Endothelial cell of umbilical vein (primary cell): ENCODE measurements at regions not wholly inside any gene's neighbourhood (a gene's known extent, or its start where the extent isn't known, plus 50 kb on each side); places are given as distances from the start of the nearest gene placed in this dataset.

ENCODE experiments used
- BruUV-seq: library from RNA; stranded (reverse); fragments of 400-500 nt; replicated peaks from 2 replicates; lab custom pipeline; 2021; lab: Mats Ljungman, UMichigan
- CTCF ChIA-PET: fragments of 300-600, 350-600 bp; sonication (Branson Sonifier 250); formaldehyde crosslinking; loops from one replicate; lab custom pipeline; 2021; ENCODE audit warnings: antibody characterized with exemption, inconsistent platforms; lab: Charles Lee
- POLR2A ChIA-PET: fragments of 300-600, 350-600 bp; sonication (Branson Sonifier 250); formaldehyde crosslinking; loops from one replicate; lab custom pipeline; 2021; ENCODE audit warnings: antibody characterized with exemption, inconsistent platforms; lab: Charles Lee
- DNase-seq: peaks from one replicate; pipeline ENCODE4 v3.0.0-alpha.2; 2011; ENCODE audit warnings: low read depth, low spot score
- FAIRE-seq: peaks from 2 replicates; lab custom pipeline; 2011; peaks lifted over from hg19 to GRCh38; lab: Jason Lieb, UNC
- H2AFZ ChIP-seq: 2 replicates; pipeline ENCODE4 v1.6.0; 2012; ENCODE audit warnings: low read depth, low read length, control low read depth, inconsistent platforms
- H3K27ac ChIP-seq: 2 replicates; pipeline ENCODE4 v1.5.1; 2011; ENCODE audit warnings: low read depth, mild to moderate bottlenecking, control low read depth, low read length, moderate library complexity; ENCODE audit not compliant: insufficient read depth
- H3K27me3 ChIP-seq, 2 experiments: 2 replicates each; pipeline versions ENCODE4 v1.6.0 to v1.6.1; 2011; ENCODE audit warnings: low read length in 2 of 2, mixed read lengths in 1 of 2; ENCODE audit not compliant: control insufficient read depth in 2 of 2, insufficient read depth in 2 of 2
- H3K36me3 ChIP-seq, 2 experiments: 2 replicates in 1 of 2; 3 replicates in 1 of 2; pipeline ENCODE4 v1.5.1; 2011; ENCODE audit warnings: low read length in 2 of 2, mild to moderate bottlenecking in 1 of 2, moderate library complexity in 1 of 2; ENCODE audit not compliant: control insufficient read depth in 2 of 2, insufficient read depth in 2 of 2; ENCODE audit errors: extremely low read depth in 1 of 2
- H3K4me1 ChIP-seq: 3 replicates; pipeline ENCODE4 v1.5.1; 2011; ENCODE audit warnings: mild to moderate bottlenecking, low read length; ENCODE audit not compliant: control insufficient read depth, insufficient read depth; ENCODE audit errors: extremely low read depth
- H3K4me2 ChIP-seq: 2 replicates; pipeline ENCODE4 v1.6.1; 2011; ENCODE audit warnings: low read length, control low read depth, mixed read lengths; ENCODE audit not compliant: insufficient read depth
- H3K4me3 ChIP-seq, 3 experiments: fragments of 200-600 bp in 1 of 3; sonication (generic), shearing (Covaris generic) in 1 of 3; replicated peaks in 1 of 3; 2 replicates each; pipeline ENCODE4 v1.5.1; 2011 to 2016; ENCODE audit warnings: control low read depth in 3 of 3, low read length in 3 of 3, mild to moderate bottlenecking in 2 of 3, inconsistent platforms in 1 of 3, low read depth in 1 of 3, moderate library complexity in 1 of 3; ENCODE audit not compliant: insufficient read depth in 1 of 3
- H3K79me2 ChIP-seq: 2 replicates; pipeline ENCODE4 v1.6.0; 2012; ENCODE audit warnings: low read length, inconsistent platforms; ENCODE audit not compliant: control insufficient read depth, insufficient read depth
- H3K9ac ChIP-seq: replicated peaks from 2 replicates; pipeline ENCODE3; 2011; ENCODE audit warnings: low read length, control low read depth; ENCODE audit not compliant: insufficient read depth; ENCODE audit errors: extremely low read depth
- H3K9me1 ChIP-seq: replicated peaks from 3 replicates; pipeline ENCODE4 v1.6.0; 2011; ENCODE audit warnings: mild to moderate bottlenecking, low read length; ENCODE audit not compliant: control insufficient read depth, insufficient read depth; ENCODE audit errors: extremely low read depth
- H3K9me3 ChIP-seq: replicated peaks from 2 replicates; pipeline ENCODE4 v1.5.1; 2012; ENCODE audit warnings: low read length, inconsistent platforms; ENCODE audit not compliant: control insufficient read depth, insufficient read depth
- H4K20me1 ChIP-seq: replicated peaks from 2 replicates; pipeline ENCODE3; 2011; ENCODE audit warnings: mild to moderate bottlenecking, low read length; ENCODE audit not compliant: control insufficient read depth, insufficient read depth; ENCODE audit errors: extremely low read depth
- EZH2 ChIP-seq: IDR thresholded peaks from 2 replicates; pipeline ENCODE4 v1.6.1; 2012; ENCODE audit warnings: borderline replicate concordance, low read depth, mild to moderate bottlenecking, moderate library complexity, low read length, inconsistent platforms; ENCODE audit not compliant: severe bottlenecking
- FOS ChIP-seq: IDR thresholded peaks from 2 replicates; pipeline ENCODE4 v1.6.1; 2011; ENCODE audit warnings: mild to moderate bottlenecking, low read length, moderate library complexity, borderline replicate concordance; ENCODE audit not compliant: insufficient read depth
- GATA2 ChIP-seq: IDR thresholded peaks from 2 replicates; pipeline ENCODE4 v1.7.0; 2011; ENCODE audit warnings: low read depth, mild to moderate bottlenecking, moderate library complexity, mixed read lengths, low read length; ENCODE audit not compliant: insufficient read length, insufficient read depth
- JUN ChIP-seq: IDR thresholded peaks from 2 replicates; pipeline ENCODE4 v1.6.1; 2011; ENCODE audit warnings: borderline replicate concordance, low read depth; ENCODE audit not compliant: insufficient read length, insufficient read depth
- MAX ChIP-seq: IDR thresholded peaks from 2 replicates; pipeline ENCODE4 v1.6.1; 2011; ENCODE audit not compliant: insufficient read depth, insufficient read length
- MYC ChIP-seq: IDR thresholded peaks from one replicate; pipeline ENCODE4 v1.6.1; 2011; ENCODE audit warnings: mild to moderate bottlenecking, low read depth, low read length
- POLR2A ChIP-seq: IDR thresholded peaks from 2 replicates; pipeline ENCODE4 v1.6.1; 2012; ENCODE audit warnings: low read depth, mild to moderate bottlenecking, control low read depth, low read length
- POLR2AphosphoS5 ChIP-seq: IDR thresholded peaks from 2 replicates; pipeline ENCODE4 v1.6.1; 2012; ENCODE audit warnings: low read depth, mild to moderate bottlenecking, control low read depth, low read length, moderate library complexity; ENCODE audit not compliant: insufficient read depth
- dilution Hi-C: fragments of 300-500 bp; cut with MboI; formaldehyde crosslinking; loops from one replicate; pipeline ENCODE4 v1.15.0; 2019; ENCODE audit warnings: low sequenced_read_pairs; ENCODE audit not compliant: extremely low pct_ligation_motif_present
- intact Hi-C: fragments of 100-400 bp; cut with micrococcal nuclease; formaldehyde crosslinking; loops from one replicate; pipeline ENCODE4 v1.10.0; 2022
- TF ChIP-seq, protein P1 (sequence below), 2 donors: IDR thresholded peaks; 1 replicate in 1 of 2; 2 replicates in 1 of 2; pipeline ENCODE4 v1.5.1; 2011; ENCODE audit warnings: low read length in 2 of 2, mild to moderate bottlenecking in 2 of 2, moderate library complexity in 2 of 2, control low read depth in 1 of 2, inconsistent platforms in 1 of 2, low read depth in 1 of 2; ENCODE audit not compliant: insufficient read depth in 1 of 2; ENCODE audit errors: extremely low read depth in 1 of 2

GRCh38 chr3:67305160-67305559 lies 307.1 kb downstream of the KBTBD8 start:
- no peaks in the 10 kb centered on the region for H3K9me1 ChIP-seq
- no peak overlapping the region for H3K4me2 ChIP-seq
- DNase-seq (no peak), FAIRE-seq (no peak)
- no peak overlapping the region for H2AFZ ChIP-seq
- no peaks in the 10 kb centered on the region for H3K27me3 ChIP-seq
- no peaks in the 10 kb centered on the region for H3K9me3 ChIP-seq
- TF ChIP-seq POLR2AphosphoS5 (no peak), JUN (no peak), POLR2A (no peak), MYC (no peak), FOS (no peak), MAX (no peak), EZH2 (no peak), GATA2 (no peak)
- TF ChIP-seq, protein P1, sequence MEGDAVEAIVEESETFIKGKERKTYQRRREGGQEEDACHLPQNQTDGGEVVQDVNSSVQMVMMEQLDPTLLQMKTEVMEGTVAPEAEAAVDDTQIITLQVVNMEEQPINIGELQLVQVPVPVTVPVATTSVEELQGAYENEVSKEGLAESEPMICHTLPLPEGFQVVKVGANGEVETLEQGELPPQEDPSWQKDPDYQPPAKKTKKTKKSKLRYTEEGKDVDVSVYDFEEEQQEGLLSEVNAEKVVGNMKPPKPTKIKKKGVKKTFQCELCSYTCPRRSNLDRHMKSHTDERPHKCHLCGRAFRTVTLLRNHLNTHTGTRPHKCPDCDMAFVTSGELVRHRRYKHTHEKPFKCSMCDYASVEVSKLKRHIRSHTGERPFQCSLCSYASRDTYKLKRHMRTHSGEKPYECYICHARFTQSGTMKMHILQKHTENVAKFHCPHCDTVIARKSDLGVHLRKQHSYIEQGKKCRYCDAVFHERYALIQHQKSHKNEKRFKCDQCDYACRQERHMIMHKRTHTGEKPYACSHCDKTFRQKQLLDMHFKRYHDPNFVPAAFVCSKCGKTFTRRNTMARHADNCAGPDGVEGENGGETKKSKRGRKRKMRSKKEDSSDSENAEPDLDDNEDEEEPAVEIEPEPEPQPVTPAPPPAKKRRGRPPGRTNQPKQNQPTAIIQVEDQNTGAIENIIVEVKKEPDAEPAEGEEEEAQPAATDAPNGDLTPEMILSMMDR (IDR thresholded peaks at IDR 0.05; ENCODE audit: extremely low read depth in 1 of 2, insufficient read depth in 1 of 2, low read depth in 1 of 2, low read length in 2 of 2), result no peak
- dilution Hi-C loops, result no loop called here
- POLR2A ChIA-PET, result no interaction called here
- intact Hi-C loops, result no loop called here
- H3K4me1 ChIP-seq, result no peaks in the 10 kb centered on the region
- H4K20me1 ChIP-seq, result no peaks in the 10 kb centered on the region
- no peaks in the 10 kb centered on the region for H3K79me2 ChIP-seq
- no peaks in the 10 kb centered on the region for H3K36me3 ChIP-seq
- no TSS peak for BruUV-seq
- H3K4me3 ChIP-seq, result no peak overlapping the region
- H3K27ac ChIP-seq, result no peak overlapping the region
- CTCF ChIA-PET, result no interaction called here
- no peak overlapping the region for H3K9ac ChIP-seq
